Kidney (tissue), 13 donors: ENCODE measurements at regions not wholly inside any gene's neighbourhood (a gene's known extent, or its start where the extent isn't known, plus 50 kb on each side); places are given as distances from the start of the nearest gene placed in this dataset.

Source experiments
- DNase-seq, 5 donors: peaks; one replicate each; pipeline ENCODE4 v3.0.0-alpha.2; 2013 to 2020
- FAIRE-seq: peaks from 2 replicates; lab custom pipeline; 2012; peaks lifted over from hg19 to GRCh38; lab: Jason Lieb, UNC
- H3K27ac ChIP-seq, 2 donors: one replicate each; pipeline ENCODE4 v1.7.0; 2013; ENCODE audit warnings: low read depth in 2 of 2, low read length in 2 of 2, inconsistent platforms in 1 of 2
- H3K27me3 ChIP-seq: one replicate; pipeline ENCODE4 v1.7.1; 2013; ENCODE audit warnings: low read length, inconsistent platforms; ENCODE audit not compliant: control insufficient read depth, insufficient read depth
- H3K36me3 ChIP-seq, 3 donors: one replicate each; pipeline versions ENCODE4 v1.7.0 to v1.7.1; 2013; ENCODE audit warnings: low read length in 3 of 3, control low read depth in 1 of 3, inconsistent platforms in 1 of 3; ENCODE audit not compliant: insufficient read depth in 3 of 3, control insufficient read depth in 2 of 3
- H3K4me1 ChIP-seq, 3 donors: one replicate each; pipeline versions ENCODE4 v1.7.0 to v1.7.1; 2013; ENCODE audit warnings: low read length in 3 of 3, inconsistent platforms in 1 of 3, low read depth in 1 of 3; ENCODE audit not compliant: control insufficient read depth in 2 of 3, insufficient read depth in 2 of 3
- H3K4me3 ChIP-seq, 3 donors: one replicate each; pipeline versions ENCODE4 v1.7.0 to v1.8.1; 2013; ENCODE audit warnings: low read length in 3 of 3, control low read depth in 1 of 3, inconsistent platforms in 1 of 3
- H3K9ac ChIP-seq, 3 donors: one replicate each; pipeline versions ENCODE4 v1.7.0 to v1.7.1; 2013; ENCODE audit warnings: low read length in 3 of 3, control low read depth in 1 of 3, inconsistent platforms in 1 of 3
- H3K9me3 ChIP-seq, 3 donors: one replicate each; pipeline versions ENCODE4 v1.7.0 to v1.7.1; 2013; ENCODE audit warnings: low read length in 3 of 3, control low read depth in 1 of 3, inconsistent platforms in 1 of 3; ENCODE audit not compliant: control insufficient read depth in 2 of 3, insufficient read depth in 1 of 3
- intact Hi-C: fragments of 100-400 bp; cut with DNase I; formaldehyde crosslinking; loops from one replicate; pipeline ENCODE4 v1.11.1; 2022
- TF ChIP-seq, protein P1 (sequence below): IDR thresholded peaks from 3 replicates; pipeline ENCODE4 v1.5.1; 2012; ENCODE audit warnings: mild to moderate bottlenecking, moderate library complexity, borderline replicate concordance; ENCODE audit not compliant: insufficient read depth; ENCODE audit errors: extremely low read depth
- donor health status: control.
- donor health status: control.
- donor health status: control.
- donor health status: control.
- donor health status: control.
- donor health status: DM: yes; HTN: yes; CAD: no.
- donor health status: Normal renal cell carcinoma (clear cell type).

DNA sequence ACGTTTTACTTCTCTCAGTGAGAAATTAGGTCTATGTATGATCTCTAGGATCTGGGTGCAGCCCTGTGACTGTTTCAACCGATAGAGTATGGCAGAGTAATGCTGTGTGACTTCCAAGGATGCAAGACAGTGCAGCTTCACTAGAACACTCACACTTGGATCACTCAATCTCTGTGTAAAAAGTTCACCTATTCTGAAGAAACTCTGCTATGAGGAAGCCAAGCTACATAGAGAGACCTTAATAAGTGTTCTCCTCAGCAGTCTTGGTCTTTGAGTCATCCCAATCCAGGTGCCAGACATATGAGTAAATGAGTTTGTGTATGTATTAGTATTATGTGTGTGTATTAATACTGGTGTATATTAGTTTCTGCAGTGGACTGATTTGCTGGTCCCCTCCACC is 335.0 kb downstream of the NR4A2 start:
- Histone ChIP-seq H3K9me3 (no peaks in the 10 kb centered on the region), H3K36me3 (no peaks in the 10 kb centered on the region), H3K9ac (no peak overlapping the region), H3K4me3 (no peak overlapping the region), H3K4me1 (no peaks in the 10 kb centered on the region), H3K27ac (no peak overlapping the region), H3K27me3 (no peaks in the 10 kb centered on the region)
- FAIRE-seq: no peak
- intact Hi-C loops: no loop called here
- TF ChIP-seq, protein P1, sequence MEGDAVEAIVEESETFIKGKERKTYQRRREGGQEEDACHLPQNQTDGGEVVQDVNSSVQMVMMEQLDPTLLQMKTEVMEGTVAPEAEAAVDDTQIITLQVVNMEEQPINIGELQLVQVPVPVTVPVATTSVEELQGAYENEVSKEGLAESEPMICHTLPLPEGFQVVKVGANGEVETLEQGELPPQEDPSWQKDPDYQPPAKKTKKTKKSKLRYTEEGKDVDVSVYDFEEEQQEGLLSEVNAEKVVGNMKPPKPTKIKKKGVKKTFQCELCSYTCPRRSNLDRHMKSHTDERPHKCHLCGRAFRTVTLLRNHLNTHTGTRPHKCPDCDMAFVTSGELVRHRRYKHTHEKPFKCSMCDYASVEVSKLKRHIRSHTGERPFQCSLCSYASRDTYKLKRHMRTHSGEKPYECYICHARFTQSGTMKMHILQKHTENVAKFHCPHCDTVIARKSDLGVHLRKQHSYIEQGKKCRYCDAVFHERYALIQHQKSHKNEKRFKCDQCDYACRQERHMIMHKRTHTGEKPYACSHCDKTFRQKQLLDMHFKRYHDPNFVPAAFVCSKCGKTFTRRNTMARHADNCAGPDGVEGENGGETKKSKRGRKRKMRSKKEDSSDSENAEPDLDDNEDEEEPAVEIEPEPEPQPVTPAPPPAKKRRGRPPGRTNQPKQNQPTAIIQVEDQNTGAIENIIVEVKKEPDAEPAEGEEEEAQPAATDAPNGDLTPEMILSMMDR: no peak
- DNase-seq: no peak

DNA sequence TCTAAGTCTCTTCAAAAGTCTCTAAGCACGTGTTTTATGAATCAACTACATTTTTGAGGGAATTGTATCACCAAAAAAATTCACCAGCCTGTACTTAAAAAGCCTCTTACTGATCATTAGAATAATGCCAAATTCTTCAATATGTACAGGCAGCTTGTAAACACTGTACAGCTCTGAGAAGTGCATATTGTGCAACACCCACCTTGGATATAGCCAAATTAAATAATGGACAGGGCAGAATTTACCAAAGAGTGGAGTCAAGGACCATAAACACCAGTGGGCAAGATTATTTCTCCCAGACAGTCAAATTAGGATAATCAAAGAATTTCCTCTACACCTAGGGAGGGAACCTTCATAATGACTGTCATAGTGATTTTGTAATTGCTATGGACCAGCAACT is 338.2 kb downstream of the NR4A2 start:
- no peaks in the 10 kb centered on the region for H3K9me3 ChIP-seq
- TF ChIP-seq, protein P1: no peak
- H3K4me3 ChIP-seq: no peak overlapping the region
- DNase-seq (no peak), FAIRE-seq (no peak)
- H3K4me1 ChIP-seq: no peaks in the 10 kb centered on the region
- H3K27ac ChIP-seq: no peak overlapping the region
- intact Hi-C loops: no loop called here
- H3K36me3 ChIP-seq: no peaks in the 10 kb centered on the region
- H3K9ac ChIP-seq: no peak overlapping the region
- no peaks in the 10 kb centered on the region for H3K27me3 ChIP-seq

DNA sequence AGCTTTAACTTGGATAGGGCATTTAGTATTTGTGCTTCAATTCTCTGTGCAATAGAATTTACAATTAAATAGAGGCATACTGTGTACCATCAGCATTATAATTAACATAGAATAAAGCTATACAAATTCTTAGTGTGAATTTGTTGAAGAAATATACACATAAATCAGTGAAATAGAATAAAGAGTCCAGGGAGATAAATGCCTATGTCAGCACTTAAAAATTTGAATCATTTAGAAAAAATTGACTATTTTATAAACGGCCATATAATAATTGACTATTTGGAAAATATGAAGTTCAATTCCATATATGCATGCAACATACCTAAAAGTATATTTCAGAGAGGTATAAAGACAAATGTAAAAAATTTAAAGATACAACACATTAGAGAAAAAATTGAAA is 348.7 kb downstream of the NR4A2 start:
- no peak for DNase-seq
- H3K4me1 ChIP-seq: no peaks in the 10 kb centered on the region
- no peak for FAIRE-seq
- intact Hi-C loops: no loop called here
- TF ChIP-seq, protein P1: no peak
- no peak overlapping the region for H3K9ac ChIP-seq
- no peaks in the 10 kb centered on the region for H3K9me3 ChIP-seq
- no peaks in the 10 kb centered on the region for H3K36me3 ChIP-seq
- no peaks in the 10 kb centered on the region for H3K27me3 ChIP-seq
- H3K4me3 ChIP-seq: no peak overlapping the region
- H3K27ac ChIP-seq: no peak overlapping the region

DNA sequence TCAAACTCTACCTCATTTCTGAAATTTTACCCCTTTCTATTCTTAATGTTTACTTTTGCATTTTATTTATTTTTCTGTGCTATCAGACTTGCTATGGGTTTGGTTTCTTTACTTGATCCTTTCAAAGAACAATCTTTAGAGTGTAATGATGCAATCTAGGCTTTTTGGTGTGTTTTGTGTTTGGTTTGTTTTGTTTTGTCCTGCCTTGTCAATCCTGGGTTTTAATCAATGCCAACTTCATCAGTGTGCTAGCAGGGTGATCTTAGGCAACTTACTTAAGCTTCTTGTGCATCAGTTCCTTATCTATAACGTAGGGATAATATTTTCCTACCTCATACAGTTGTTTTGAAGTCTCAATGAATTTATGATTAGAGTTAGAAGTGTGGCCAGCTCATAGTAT is 350.4 kb downstream of the NR4A2 start:
- Histone ChIP-seq H3K4me3 (no peak overlapping the region), H3K27me3 (no peaks in the 10 kb centered on the region), H3K9ac (no peak overlapping the region), H3K36me3 (no peaks in the 10 kb centered on the region), H3K27ac (no peak overlapping the region), H3K9me3 (no peaks in the 10 kb centered on the region), H3K4me1 (no peaks in the 10 kb centered on the region)
- DNase-seq (no peak), FAIRE-seq (no peak)
- intact Hi-C loops: no loop called here
- TF ChIP-seq, protein P1: no peak
